H4 (cell line): ENCODE measurements at regions not wholly inside any gene's neighbourhood (a gene's known extent, or its start where the extent isn't known, plus 50 kb on each side); places are given as distances from the start of the nearest gene placed in this dataset.
A peak's percentile ranks its signal among the peaks of the same experiment; 100 is the strongest.
"Not testable (repeated sequence)": the region's sequence is repeated elsewhere in the genome, so short reads cannot be mapped to it uniquely, and the experiment has no call there.

Source experiments
- DNase-seq: peaks from one replicate; pipeline ENCODE4 v3.0.0-alpha.2; 2015; ENCODE audit warnings: low spot score

DNA sequence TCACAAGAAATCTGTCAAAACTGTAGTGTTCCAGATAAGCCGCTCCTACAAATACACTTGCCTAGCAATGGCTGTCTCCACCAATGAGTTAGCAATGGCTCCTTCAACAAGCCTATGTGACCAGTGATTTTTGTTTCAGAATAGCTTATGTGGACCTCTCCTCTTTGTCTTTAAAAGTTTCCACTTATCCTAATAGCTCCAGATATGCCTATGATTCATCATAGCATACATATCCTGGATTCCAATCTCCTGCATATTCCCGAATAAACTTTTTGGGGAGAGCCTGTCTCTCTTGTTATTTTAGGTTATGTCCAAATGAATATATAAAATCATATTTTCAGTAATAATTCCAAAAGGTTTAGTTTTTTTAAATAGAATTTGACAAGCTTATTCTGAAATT, 510.6 kb downstream of the ARL4A start:
- no peak for DNase-seq

DNA sequence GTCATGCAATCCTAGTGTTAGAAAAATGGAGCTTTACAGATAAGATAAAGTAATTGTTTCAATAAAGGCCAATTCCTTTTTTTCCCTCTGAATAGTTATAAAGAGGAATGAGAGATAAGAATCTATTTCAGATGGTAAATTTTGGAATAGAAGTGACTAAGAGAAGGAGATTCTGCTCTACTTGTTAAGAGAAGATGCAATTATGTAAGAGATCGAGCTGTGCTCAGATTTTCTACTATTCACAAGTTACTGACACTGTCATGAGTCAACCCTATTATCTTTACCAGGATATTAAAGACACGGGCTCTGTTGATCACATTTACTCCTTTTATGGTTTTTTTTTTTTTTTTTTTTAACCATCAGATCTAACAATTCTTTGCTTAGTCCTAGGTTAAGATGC, 511.3 kb downstream of the ARL4A start:
- no peak for DNase-seq

DNA sequence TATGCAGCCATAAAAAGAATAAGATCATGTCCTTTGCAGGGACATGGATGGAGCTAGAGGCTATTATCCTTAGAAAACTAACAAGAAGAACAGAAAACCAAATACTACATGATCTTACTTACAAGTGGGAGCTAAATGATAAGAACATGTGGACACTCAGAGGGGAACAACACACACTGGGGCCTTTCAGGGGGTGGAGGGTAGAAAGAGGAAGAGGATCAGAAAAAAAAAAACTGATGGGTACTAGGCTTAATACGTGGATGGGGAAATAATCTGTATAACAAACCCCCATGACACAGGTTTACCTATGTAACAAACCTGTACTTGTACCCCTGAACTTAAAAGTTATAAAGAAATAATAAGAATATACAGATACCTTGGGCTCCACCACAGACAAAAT, 514.2 kb downstream of the ARL4A start:
- no peak for DNase-seq

DNA sequence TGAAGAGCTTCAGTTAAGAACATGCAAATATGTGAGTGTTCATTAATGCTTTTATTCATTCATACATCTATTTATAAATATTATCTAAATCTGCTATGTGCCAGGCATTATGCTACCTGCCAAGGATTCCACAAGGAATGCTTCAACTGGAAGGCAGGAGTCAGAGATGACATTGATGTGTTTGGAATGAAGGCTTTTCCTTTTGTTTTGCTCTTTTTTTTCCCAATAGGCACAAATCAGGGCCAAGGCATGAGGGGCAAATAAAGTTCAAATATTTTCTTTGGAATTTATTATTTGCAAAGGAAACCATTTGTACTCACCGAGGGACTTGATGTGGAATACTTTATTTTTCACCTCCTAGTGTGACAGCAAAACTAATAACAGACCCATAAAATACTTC, 530.3 kb downstream of the ARL4A start:
- DNase-seq = no peak

DNA sequence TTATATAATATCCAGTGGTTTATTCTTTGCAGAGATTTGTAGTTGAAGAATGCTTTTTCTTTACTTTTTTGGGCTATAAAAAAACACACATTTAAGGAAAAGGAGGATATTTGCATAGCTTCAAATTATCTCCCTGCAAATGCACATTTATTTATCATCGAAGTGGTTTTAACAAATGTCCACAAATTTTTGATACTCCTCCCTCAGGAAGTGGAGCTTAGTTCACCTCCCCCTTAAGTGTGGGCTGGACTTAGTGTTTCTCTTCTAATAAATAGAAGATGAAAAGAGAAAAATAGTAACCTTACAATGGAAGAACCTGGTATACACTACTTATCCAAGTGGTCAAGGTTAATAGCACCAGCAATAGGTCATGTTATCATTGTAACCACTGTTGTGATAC, 537.6 kb downstream of the ARL4A start:
- DNase-seq = no peak

DNA sequence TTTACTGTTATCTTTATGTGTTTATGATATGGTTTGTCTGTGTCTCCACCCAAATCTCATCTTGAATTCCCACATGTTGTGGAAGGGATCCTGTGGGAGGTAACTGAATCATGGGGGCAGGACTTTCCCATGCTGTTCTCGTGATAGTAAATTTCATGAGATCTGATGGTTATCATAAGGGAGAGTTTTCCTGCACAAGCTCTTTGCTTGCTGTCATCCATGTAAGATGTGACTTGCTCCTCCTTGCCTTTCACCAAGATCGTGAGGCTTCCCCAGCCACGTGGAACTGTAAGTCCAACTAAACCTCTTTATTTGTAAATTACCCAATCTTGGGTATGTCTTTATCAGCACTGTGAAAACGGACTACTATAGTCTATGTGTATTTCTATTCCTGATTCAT, 539.0 kb downstream of the ARL4A start:
- DNase-seq = no peak

DNA sequence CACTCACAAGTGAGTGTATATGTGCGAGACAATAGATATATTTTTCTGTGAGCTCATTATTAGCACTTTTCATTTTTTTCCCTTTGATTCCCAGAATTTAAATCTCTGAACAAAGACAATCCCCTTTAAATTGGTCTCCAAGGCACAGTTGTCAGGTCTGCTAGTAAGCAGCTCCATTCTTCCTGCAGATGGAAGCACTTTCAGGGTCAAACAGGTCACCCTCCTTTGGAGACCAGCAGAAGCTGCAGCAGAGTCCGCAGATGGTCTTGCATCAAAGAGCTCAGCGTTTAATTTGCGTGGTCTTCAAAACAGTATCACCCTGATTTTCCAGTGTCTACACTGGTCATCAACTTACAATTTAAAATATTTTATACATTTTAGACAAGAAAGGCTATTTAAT, 543.8 kb downstream of the ARL4A start:
- DNase-seq = no peak

DNA sequence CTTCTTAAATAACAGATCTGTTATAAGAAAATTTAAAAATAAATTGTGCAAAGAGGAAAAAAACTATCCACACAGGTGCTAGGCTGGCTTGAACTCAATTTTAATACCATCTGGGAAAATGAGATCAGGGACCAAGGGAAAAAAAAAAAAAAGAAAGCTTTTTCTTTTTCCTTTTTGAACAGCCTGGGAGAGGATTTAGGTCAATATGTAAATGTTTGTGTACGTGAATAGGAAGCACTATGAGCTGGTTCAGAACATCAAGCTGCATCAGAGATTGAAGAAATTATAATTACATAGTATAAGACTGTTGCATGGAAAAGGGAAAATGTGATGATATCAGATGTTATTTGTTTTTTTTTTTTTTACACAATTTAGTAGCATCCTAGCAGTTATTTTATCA, 548.0 kb downstream of the ARL4A start:
- DNase-seq = no peak

DNA sequence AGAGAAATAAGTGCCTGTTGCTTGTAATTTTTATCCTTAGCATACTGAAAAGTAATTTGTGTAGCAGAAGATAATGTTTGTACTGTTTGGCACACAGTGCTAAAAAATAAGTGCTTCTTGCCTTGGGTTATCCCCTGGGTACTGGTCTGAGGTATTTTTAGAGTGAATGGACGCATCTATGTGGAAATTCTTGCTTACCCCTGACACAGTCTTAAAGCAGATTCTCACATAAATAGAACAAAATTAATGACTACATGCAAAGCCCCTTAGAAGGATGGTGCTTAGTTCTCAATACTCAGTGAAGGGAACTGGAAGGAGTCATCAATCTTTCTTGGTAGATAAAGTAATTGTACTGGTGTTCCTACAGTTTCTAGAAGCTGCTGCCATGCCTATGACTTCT, 548.6 kb downstream of the ARL4A start:
- no peak for DNase-seq

DNA sequence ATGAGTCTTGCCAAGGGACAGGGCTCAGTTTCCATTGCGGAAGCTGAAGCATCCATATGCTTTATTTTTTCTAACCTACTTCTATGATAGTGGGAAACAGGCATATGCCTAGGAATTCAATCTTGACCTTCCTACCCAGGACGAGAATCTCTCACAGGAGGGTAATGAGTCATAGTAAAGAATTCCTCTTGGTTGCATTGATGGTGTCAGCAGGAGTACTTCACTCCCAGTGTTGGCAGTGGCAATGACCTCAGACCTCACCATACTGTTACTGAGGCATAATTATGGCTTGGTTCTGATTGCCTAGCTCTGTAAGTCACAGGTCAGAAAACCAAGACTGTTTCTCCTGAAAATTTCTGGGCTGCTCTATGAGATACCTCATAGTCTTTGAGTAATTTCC, 552.9 kb downstream of the ARL4A start:
- peak; percentile 96 for DNase-seq

DNA sequence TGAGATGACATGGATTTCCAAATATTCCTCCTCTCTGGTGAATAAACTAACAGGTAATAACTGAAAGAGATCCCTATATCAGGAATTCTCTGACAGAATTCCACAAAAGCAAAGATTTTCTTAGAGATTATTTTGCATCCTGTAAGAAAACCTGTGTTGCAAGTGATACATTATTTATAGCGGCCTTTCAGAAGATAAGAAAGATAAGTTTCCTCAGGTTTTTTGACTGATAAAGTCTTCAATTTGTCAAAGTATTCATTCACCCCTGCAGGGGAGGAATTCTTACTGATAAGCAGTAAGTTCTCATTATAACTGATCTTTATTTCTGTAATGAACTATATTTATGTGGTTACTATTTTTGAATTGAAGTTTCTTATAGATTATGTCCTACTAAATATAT, 554.0 kb downstream of the ARL4A start:
- no peak for DNase-seq

DNA sequence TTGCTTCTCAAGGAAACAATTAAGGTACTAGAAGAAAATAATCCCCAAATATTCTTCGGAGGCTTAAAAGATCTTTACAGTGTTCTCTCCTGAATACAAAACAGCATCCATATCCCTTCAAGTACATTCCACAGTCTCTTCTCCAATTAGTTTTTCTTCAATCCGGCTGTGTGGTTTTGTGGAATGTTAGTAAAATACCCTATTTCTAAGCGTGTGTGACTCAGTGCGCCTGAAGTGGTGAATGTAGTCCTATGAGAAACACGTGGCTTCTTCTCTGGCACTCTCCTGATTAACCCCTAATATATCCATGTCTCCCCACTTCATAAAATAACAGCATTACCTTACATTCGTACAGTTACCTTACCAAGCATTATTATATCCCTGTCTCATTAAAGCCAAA, 570.2 kb downstream of the ARL4A start:
- no peak for DNase-seq

DNA sequence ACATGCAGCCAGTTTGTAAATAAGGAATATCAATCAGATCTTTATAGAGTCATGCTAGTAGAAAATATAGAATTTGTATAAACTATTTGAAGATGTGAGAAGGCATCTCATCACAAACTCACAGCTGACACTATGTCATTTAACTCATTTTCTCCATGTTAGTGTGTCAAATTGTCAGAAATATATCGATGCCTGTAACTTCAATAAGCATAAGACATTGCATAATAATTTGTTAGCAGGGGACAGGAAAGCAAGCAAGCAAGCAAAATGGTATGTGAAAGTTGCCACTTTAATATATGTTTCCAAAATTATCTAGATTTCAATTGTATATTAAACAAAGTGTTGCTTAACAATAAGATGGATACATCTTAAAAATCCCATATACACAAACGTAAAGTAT, 571.0 kb downstream of the ARL4A start:
- DNase-seq = no peak

DNA sequence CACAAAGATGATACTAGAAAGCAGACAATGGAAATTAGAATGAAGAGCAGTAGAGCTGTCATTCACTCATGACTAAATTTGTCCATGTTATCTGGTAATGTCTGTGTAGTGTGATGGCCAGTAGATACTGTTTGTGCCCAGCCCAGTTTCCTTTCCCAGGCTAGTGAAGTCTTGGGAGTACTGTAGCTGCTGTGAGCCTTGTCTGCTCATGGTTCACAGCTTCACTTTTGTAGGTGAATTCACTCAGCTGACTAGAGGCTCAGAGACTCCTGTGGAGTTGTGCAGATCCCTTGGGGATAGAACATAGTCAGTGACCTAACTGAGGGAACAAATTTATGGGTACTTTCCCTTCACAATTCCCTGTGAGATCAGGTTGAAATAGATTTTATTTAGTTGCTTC, 572.5 kb downstream of the ARL4A start:
- no peak for DNase-seq

DNA sequence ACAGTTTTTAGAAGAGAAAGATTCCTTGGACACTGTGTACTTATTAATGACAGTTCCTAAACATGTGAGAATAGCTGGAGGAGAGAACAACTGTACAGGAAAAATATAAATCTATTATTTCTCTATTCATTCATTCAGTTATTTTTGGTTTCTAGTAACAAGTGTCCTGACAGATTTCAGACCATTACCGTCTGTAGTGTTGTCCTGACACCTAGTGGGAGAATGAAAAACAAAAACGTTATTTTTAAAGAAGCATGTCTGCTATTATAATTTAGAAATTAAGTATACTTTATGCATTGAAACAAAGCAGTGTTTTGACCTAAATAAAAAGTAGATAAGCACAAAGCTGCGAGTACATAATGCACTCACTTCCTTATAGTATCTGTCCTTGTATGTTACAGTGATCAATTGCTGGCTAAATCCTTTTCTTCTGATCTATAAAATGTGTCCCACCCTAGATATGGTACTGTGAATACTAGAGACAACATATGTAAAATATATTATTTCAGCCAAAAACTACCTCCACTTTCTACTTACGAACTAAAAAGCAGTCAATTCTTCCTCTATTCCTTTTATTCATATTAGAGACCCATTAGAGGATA, 575.6 kb downstream of the ARL4A start:
- DNase-seq = peak; percentile 71

DNA sequence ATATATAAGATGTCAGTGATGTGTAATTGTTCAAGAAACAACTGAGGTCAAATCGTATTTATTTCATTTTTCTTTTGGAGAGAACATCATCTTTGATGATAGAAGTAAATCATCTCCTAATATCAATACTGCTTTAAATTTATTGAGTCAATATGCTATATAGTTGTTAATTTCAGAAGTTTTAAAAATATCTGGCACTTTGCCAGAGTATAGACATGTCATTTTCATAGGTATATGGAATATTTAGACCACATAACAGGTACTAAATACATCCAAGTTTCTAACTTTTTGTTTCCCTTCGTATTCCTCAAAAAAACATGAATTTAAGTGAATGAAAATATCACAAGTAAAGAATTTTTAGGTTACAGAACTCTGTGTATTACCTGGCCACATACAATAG, 577.8 kb downstream of the ARL4A start:
- no peak for DNase-seq

DNA sequence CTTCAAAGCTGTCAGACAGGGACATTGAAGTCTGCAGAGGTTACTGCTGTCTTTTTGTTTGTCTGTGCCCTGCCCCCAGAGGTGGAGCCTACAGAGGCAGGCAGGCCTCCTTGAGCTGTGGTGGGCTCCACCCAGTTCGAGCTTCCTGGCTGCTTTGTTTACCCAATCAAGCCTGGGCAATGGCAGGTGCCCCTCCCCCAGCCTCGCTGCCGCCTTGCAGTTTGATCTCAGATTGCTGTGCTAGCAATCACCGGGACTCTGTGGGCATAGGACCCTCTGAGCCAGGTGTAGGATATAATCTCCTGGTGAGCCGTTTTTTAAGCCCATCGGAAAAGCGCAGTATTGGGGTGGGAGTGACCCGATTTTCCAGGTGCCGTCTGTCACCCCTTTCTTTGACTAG, 586.8 kb downstream of the ARL4A start:
- DNase-seq = not testable (repeated sequence)

DNA sequence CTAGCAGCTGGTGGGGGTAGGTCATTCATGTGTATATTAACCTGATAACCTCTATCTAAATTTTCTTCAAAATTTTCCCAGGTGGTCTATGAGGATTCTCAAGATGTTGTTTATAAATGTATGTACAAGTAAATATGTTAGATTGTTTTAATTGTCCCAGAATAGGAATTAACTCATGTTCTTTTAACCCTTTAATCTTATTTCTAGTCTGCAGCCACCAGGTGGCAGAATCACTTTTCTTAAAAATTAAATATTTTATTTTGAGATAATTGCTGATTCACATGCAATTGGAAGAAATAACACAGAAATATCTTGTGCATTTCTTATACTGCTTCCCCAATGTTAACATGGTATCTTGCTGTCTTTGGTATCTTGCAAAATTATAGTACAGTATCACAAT, 589.5 kb downstream of the ARL4A start:
- no peak for DNase-seq

DNA sequence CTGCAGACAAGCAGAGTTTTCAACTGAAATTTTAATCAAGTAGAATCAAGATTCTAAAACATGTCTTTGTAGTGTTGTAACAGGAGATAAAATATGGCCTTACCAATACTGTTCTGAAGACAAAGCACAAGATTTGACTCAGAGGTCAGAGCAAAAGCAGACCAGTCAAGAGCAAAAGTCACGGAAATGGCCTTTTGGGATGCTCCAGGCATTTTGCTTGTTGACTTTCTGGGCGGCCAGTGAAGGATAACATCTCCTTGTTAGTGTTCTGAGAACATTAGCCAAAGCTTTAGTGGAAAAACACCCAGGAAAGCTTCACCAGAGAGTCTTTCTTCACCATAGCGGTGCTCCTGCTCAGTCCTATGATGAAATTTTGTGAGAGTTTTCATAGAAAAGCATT, 590.6 kb downstream of the ARL4A start:
- no peak for DNase-seq

DNA sequence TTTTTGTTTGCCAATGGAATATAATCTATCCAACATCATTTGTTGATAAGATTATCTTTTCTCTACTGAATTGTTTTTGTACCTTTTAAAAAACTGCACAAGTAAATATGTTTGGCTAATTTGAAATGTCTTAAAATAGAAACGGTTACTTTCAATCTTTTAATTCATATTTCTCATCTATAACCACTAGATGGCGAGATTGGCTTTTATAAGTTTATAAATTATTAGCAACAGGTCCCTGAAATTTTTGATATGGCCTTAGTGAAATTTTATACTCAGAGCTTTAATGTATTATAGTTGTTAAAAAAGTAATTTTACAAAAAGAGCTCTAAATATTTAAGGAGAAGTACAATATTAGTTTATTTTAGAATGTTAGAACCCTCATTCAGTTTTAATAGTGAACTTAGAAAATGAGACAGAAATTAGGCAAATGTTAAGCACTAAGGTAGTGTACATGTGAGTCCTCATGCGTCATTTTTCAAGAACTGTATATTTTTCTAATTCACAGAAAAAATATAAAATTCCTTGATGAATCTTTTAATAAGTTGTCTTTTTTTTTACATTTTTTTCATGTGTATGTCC, 592.5 kb downstream of the ARL4A start:
- peak; percentile 44 for DNase-seq

DNA sequence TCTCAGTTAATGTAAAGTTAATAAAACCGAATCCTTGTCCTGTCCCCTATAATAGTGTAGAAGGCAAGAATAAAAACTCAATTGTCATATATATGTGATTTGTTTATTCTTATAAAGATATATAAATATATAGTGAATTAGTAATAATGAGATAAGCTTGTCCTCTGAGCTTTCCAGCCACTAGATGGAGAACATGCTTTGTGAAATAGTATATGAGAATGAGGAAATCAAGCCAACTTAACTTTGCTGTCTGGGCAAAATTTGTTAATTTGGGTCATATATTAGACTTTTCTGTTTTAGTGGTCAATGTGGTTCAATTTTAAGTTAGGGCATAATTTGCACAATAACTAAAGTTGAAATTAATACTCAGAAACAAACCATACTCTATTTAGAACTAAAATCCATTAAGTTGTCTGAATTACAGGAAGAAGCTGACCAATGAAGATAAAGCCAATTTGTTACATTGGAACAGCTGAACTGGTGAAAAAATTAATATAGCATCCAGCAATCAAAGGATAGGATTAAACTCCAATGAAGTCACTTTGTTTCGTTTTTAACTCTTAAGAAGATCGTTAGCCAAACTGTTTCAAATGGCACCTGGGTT, 595.0 kb downstream of the ARL4A start:
- peak; percentile 74 for DNase-seq

DNA sequence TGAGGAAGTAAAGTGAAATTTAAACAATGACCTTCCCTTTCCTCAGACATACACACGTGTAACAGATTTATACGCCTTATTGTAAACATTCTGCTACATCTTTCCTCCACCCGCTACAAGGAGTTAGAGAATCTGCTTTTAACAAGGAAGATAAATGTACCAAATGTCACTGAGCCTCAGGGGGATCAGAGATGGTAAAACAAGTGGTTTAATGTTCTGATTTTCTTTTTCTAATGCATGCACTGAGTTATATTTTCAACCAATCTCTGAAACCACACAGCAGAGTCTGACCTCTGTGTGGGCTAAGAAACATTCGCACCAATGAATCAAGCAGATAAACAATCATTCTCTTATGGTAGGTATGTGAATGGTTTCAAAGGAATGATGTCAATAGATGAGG, 599.5 kb downstream of the ARL4A start:
- DNase-seq = no peak

DNA sequence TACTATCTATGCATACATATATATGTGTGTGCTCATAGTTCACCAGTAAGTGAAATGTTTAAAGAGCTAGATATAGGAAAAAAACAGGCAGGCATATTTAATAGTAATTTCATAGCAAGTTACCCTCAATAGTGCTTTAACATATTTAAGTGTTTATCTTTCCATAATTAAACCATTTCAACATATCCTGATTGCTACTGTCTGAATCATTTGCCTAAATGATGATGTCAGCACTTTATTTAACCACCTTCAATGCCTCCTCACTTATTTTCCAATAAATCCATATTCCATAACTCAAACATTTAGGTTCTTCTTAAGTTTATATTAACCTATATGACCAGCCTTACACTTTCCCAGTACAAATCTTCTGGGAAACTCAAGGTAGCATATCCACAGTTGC, 601.1 kb downstream of the ARL4A start:
- no peak for DNase-seq

DNA sequence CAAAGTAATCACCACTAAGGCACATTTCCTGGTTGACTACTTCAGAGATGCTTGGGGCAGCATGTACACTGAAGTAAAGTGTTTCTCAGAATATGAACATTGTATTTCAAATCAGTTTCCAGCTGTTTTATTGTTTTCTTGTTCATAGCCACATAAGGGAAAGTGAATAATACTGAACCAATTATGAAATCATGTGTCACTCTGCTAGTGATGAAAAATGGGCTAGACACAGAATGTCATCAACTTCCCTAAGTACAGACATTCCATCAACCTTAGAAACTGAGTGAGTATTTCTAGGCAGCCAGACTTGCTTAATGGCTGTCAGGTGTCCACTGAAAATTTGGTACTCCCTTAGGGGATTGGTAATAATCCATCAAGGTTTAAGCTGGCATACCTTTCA, 603.5 kb downstream of the ARL4A start:
- DNase-seq = no peak
